ENCODE measurements at regions not wholly inside any gene's neighbourhood (a gene's known extent, or its start where the extent isn't known, plus 50 kb on each side); places are given as distances from the start of the nearest gene placed in this dataset.

DNA sequence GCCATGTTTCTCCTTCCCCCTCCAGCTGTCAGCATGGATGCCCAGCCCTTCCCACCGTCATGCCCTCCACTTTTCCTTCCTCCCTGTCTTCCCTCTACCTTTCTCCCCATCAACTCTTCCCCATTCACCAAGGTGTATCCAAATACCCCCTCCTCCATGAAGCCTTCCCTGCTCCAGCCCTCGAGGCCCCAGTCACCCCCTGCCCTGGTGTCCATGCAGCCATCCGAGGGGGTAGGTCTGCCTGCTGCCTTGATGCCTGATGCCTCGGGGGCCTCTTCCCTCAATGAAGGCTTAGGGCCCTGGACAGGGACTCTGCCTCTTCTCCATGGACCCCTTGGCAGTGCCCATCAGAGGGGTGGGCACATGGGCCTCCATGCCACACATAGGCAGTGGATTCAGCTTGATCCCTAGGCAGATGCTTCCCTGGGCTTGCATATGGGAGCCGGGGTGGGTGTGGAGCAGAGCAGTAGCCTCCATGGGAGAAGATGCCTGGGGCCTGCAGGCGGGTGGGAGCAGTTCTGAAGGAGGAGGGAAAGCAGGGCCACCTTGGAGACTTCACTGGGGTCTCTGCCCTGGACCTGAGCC, 795.8 kb downstream of the BRD1 start:
- H3K4me3 ChIP-seq (replicated peaks; ENCODE audit: low read depth, low read length) = no peak overlapping the region
- H3K27me3 ChIP-seq (replicated peaks; ENCODE audit: control insufficient read depth, insufficient read depth, low read length) = no peaks in the 10 kb centered on the region
- DNase-seq (ENCODE audit: extremely low read depth, insufficient read length) = no peak
- TF ChIP-seq, protein P1, sequence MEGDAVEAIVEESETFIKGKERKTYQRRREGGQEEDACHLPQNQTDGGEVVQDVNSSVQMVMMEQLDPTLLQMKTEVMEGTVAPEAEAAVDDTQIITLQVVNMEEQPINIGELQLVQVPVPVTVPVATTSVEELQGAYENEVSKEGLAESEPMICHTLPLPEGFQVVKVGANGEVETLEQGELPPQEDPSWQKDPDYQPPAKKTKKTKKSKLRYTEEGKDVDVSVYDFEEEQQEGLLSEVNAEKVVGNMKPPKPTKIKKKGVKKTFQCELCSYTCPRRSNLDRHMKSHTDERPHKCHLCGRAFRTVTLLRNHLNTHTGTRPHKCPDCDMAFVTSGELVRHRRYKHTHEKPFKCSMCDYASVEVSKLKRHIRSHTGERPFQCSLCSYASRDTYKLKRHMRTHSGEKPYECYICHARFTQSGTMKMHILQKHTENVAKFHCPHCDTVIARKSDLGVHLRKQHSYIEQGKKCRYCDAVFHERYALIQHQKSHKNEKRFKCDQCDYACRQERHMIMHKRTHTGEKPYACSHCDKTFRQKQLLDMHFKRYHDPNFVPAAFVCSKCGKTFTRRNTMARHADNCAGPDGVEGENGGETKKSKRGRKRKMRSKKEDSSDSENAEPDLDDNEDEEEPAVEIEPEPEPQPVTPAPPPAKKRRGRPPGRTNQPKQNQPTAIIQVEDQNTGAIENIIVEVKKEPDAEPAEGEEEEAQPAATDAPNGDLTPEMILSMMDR (IDR thresholded peaks at IDR 0.05; ENCODE audit: insufficient read depth, low read length, poor library complexity, severe bottlenecking) = no peak
- H3K36me3 ChIP-seq (ENCODE audit: control insufficient read depth, insufficient read depth, low read length) = no peaks in the 10 kb centered on the region

DNA sequence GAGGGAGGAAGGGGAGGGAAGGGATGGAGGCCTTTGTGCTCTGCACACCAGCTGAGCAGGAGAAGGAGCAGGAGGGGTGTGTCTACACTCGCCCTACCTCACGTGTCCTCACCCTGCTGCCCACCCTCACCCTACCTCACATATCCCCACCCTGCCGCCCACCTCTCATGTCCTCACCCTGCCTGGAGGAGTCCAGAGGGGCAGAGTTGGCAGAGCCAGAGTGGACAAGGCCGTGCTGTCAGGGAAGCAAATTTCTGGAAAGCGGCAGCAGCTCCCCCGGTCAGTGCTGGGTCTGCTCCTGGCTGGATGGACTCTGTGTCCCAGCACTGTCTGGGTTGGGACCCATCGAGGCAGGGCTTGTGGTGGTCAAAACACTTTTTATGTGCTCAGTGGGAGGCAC, 799.6 kb downstream of the BRD1 start:
- Histone ChIP-seq H3K36me3 (ENCODE audit: control insufficient read depth, insufficient read depth, low read length) (no peaks in the 10 kb centered on the region), H3K27me3 (replicated peaks; ENCODE audit: control insufficient read depth, insufficient read depth, low read length) (no peaks in the 10 kb centered on the region), H3K4me3 (replicated peaks; ENCODE audit: low read depth, low read length) (no peak overlapping the region)
- no peak for DNase-seq (ENCODE audit: extremely low read depth, insufficient read length)
- TF ChIP-seq, protein P1 (IDR thresholded peaks at IDR 0.05; ENCODE audit: insufficient read depth, low read length, poor library complexity, severe bottlenecking) = no peak

DNA sequence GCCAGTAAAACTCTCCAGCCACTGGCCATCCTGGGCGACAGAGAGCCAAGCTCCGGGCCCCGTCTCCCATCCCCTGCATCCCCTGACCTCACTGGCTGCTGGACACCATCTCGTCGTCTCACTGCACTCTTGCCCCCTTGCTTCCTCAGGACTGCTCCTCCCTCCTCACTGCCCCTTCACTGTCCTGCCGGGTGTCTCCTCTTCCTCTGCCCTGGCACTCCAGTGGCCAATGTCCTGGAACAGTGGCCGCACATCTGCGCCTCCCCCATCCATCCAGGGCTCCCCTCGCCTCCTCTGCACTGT, 800.4 kb downstream of the BRD1 start:
- TF ChIP-seq, protein P1 (IDR thresholded peaks at IDR 0.05; ENCODE audit: insufficient read depth, low read length, poor library complexity, severe bottlenecking) = no peak
- no peaks in the 10 kb centered on the region for H3K27me3 ChIP-seq (replicated peaks; ENCODE audit: control insufficient read depth, insufficient read depth, low read length)
- no peak for DNase-seq (ENCODE audit: extremely low read depth, insufficient read length)

DNA sequence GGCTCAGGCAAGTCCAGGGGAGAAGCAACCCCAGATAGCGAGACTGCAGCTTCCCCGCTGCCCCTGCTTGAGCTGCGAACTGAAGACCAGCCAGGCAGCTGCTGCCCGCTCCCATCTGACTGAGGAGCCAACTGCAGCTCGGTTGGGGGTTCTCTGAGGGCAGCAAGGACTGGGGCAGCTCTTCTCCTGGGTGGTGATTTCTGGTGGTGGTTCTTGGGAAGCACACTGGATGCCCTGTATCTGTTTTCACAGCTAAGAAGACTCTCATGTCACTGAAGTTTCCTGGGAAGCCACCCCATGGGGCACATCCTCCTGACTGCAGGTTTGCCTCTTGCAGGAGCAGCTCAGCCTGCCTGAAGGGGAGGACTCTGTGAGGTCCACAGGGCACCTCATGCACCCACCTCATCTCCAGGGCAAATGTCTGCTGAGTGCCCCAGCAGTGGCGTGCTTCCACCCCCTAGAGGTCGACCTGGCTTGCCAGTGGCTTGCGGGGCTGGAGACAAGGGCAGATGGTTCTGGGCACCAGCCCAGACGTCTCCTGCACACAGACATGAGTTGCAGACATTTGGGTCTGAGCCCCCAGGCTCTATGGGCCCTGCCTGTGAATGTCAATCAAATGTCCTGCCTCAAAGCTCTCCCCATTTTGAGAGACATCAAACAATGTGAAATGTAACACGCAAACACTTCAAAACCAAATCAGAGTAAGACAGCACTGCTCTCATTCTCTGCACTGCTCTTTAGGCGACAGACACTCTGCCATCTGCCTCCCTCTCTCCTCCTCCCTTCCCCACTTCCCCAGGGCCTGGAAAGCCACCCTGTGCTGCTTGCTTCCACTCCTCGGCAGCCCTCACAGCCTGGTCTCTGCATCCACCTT, 800.9 kb downstream of the BRD1 start:
- DNase-seq (ENCODE audit: extremely low read depth, insufficient read length) = no peak
- TF ChIP-seq, protein P1 (IDR thresholded peaks at IDR 0.05; ENCODE audit: insufficient read depth, low read length, poor library complexity, severe bottlenecking) = no peak
- Histone ChIP-seq H3K27me3 (replicated peaks; ENCODE audit: control insufficient read depth, insufficient read depth, low read length) (no peaks in the 10 kb centered on the region), H3K36me3 (ENCODE audit: control insufficient read depth, insufficient read depth, low read length) (no peaks in the 10 kb centered on the region), H3K4me3 (replicated peaks; ENCODE audit: low read depth, low read length) (no peak overlapping the region)

More for the DNA sequence above, 800.4 kb downstream of the BRD1 start:
- H3K4me3 ChIP-seq (replicated peaks; ENCODE audit: low read depth, low read length) = no peak overlapping the region
- no peaks in the 10 kb centered on the region for H3K36me3 ChIP-seq (ENCODE audit: control insufficient read depth, insufficient read depth, low read length)

DNA sequence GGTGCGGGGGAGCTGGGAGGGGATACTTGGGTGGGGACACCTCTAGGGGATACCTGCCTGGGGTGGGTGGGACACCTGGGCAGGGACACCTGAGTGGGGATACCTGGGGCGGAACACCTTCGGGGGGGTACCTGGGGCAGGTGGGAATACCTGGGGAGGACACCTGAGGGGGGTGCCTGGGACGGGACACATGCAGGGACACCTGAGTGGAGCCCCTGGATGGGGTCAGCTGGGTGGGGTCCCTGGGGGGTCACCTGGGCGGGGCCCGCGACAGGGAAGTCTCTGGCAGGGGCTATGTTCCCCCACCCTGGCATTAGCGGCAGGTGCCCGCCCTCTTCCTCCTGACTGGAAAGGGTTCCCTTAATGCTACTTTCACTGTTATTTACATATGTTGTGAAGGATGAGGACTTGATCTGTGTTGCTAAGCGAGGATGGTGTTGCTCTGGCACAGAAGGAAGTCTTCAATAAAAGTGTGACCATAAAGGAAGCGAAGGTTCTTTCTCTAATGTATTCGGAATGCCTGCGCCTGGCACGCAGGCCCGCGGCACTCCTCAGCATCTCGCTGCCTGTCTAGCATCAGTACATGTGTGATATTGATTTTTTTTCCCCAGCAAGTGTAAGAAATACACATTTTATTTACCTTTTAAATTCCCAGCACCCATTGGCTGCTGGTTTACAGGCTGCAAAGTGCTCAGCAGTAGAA, 801.7 kb downstream of the BRD1 start:
- Histone ChIP-seq H3K36me3 (ENCODE audit: control insufficient read depth, insufficient read depth, low read length) (no peaks in the 10 kb centered on the region), H3K4me3 (replicated peaks; ENCODE audit: low read depth, low read length) (no peak overlapping the region), H3K27me3 (replicated peaks; ENCODE audit: control insufficient read depth, insufficient read depth, low read length) (no peaks in the 10 kb centered on the region)
- TF ChIP-seq, protein P1 (IDR thresholded peaks at IDR 0.05; ENCODE audit: insufficient read depth, low read length, poor library complexity, severe bottlenecking) = no peak
- DNase-seq (ENCODE audit: extremely low read depth, insufficient read length) = no peak
